Left ventricle myocardium inferior (tissue), 1 donor: ENCODE measurements at regions not wholly inside any gene's neighbourhood (a gene's known extent, or its start where the extent isn't known, plus 50 kb on each side); places are given as distances from the start of the nearest gene placed in this dataset.

Experiments
- DNase-seq: peaks from one replicate; pipeline ENCODE4 v3.0.0-alpha.2; 2020
- H3K27ac ChIP-seq: fragments of 200-600 bp; replicated peaks from 2 replicates; pipeline ENCODE4 v1.8.0; 2021
- H3K27me3 ChIP-seq: fragments of 200-600 bp; 2 replicates; pipeline ENCODE4 v1.8.0; 2021; ENCODE audit warnings: low read depth
- H3K36me3 ChIP-seq: fragments of 200-600 bp; 2 replicates; pipeline ENCODE4 v1.8.0; 2021
- H3K4me1 ChIP-seq: fragments of 200-600 bp; 2 replicates; pipeline ENCODE4 v1.8.0; 2021
- H3K4me3 ChIP-seq: fragments of 200-600 bp; 2 replicates; pipeline ENCODE4 v1.8.0; 2021; ENCODE audit warnings: mild to moderate bottlenecking, moderate library complexity
- H3K9me3 ChIP-seq: fragments of 200-600 bp; replicated peaks from 2 replicates; pipeline ENCODE4 v1.8.0; 2021
- CTCF ChIP-seq: fragments of 200-600 bp; IDR thresholded peaks from 2 replicates; pipeline ENCODE4 v1.8.0; 2021; ENCODE audit warnings: antibody characterized with exemption, mild to moderate bottlenecking, borderline replicate concordance
- intact Hi-C: fragments of 100-400 bp; cut with micrococcal nuclease; formaldehyde crosslinking; loops from one replicate; pipeline ENCODE4 v1.11.0; 2022
- donor health status: DM: no; HTN: yes; CAD: no; lungs with severe emphysema.

GRCh38 chr10:6938384-6938783 is 358.3 kb upstream of the PRKCQ start:
- no peaks in the 10 kb centered on the region for H3K36me3 ChIP-seq
- TF ChIP-seq CTCF, result no peak
- H3K4me3 ChIP-seq, result no peak overlapping the region
- H3K9me3 ChIP-seq, result peaks cover 15% of the 10 kb centered on the region
- no peak for DNase-seq
- peaks cover 40% of the 10 kb centered on the region for H3K27me3 ChIP-seq
- H3K27ac ChIP-seq, result no peak overlapping the region
- intact Hi-C loops, result no loop called here
- no peaks in the 10 kb centered on the region for H3K4me1 ChIP-seq

DNA sequence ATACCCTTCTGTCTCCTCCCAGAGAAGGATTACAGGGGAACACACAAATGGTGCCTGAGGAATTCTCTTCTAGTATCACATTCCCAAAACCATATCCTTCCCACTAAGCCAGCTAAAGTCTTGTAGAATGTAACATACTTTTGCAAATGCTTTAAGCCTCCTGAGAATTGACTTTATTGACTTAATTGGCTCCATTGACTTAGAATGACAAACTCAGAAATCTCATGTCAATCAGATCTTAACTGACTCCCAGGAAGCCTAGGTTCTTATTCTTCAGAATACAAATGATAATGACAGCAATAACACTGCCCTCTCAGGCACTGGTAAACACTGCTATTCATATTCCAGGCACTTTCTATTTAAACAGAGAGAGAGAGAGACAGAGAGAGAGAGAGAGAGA is 356.9 kb upstream of the PRKCQ start:
- H3K27me3 ChIP-seq, result peaks cover 25% of the 10 kb centered on the region
- H3K36me3 ChIP-seq, result no peaks in the 10 kb centered on the region
- H3K4me1 ChIP-seq, result no peaks in the 10 kb centered on the region
- no peak overlapping the region for H3K4me3 ChIP-seq
- no peak for TF ChIP-seq CTCF
- no peak for DNase-seq
- intact Hi-C loops, result no loop called here
- H3K9me3 ChIP-seq, result peaks cover 15% of the 10 kb centered on the region
- no peak overlapping the region for H3K27ac ChIP-seq

DNA sequence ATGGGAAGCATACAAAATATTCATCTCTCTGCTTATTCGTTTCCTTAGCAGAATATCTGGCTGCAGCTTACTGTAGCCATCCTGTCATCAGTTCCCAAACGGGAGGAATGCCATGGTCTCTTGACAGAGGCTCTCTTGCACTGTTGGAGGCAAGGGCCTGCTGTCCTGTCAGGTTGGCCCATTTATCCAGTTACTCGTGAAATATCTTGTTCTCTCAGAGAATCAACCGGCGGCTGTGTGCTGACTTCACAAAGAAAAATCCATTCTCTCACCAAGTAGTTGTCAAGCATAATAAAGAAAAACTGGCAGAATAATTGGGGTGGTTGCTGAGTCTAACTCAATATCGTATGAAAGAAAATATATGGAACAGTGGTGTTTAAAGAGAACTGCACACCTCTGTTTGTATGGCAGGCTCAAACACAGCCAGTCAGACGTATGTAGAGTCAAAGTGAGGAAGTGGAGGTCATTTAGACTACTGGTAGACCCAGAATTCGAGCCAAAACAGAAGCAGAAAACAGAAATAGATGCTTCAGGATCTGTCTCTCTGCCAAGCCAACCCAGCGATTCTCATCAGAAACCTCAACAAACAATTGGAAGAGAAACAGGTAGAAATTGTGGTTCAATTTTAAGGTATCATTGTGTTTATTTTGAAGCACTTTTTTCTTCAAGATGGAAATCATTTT is 349.2 kb upstream of the PRKCQ start:
- H3K4me3 ChIP-seq, result no peak overlapping the region
- H3K4me1 ChIP-seq, result no peaks in the 10 kb centered on the region
- intact Hi-C loops, result loop anchor here (10.0 kb wide), 1 partner anchor 486 kb away; the partner anchor contains the start of gene SFMBT2
- no peak for DNase-seq
- no peaks in the 10 kb centered on the region for H3K9me3 ChIP-seq
- no peaks in the 10 kb centered on the region for H3K36me3 ChIP-seq
- H3K27ac ChIP-seq, result no peak overlapping the region
- TF ChIP-seq CTCF, result no peak
- no peaks in the 10 kb centered on the region for H3K27me3 ChIP-seq

DNA sequence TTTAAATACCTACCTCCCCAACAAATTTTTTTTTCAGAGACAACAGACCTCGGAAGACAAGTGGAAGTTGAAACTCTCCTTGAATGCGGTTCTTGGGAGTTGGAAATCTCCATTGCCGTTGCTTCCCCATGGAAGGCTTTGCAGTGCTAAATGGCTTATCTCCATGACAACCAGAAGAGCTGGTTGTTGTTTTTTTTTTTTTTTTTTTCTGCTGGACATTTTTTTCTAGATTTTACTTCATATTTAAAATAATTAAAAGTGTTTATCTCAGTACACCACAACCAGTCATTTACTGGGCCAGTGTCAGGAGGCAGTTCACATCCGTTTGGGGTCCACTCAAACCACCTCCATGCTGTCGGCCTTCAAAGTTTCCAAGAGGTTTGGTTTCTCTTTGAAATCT is 348.5 kb upstream of the PRKCQ start:
- Histone ChIP-seq H3K4me3 (no peak overlapping the region), H3K4me1 (no peaks in the 10 kb centered on the region), H3K36me3 (no peaks in the 10 kb centered on the region), H3K9me3 (no peaks in the 10 kb centered on the region), H3K27ac (no peak overlapping the region), H3K27me3 (no peaks in the 10 kb centered on the region)
- intact Hi-C loops, result loop anchor here (10.0 kb wide), 1 partner anchor 486 kb away; the partner anchor contains the start of gene SFMBT2
- TF ChIP-seq CTCF, result no peak
- DNase-seq, result no peak

DNA sequence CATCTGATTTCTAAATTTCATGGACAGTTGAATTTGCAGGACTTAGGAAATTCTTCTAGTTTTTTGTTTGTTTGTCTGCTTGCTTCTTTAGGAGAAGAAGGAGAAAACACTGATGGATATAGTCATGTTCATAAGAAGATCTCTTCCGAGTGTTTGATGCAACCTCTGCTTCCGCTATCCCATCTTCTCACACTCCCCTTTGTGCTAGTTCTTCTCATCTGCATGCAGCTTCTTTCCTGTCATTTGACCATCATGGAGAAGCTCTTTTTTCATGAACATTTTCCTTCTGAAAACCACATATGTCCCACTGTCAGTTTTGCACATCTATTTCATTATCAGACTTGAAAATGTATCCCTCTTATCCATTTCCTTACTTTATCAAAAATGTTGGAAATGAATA is 346.9 kb upstream of the PRKCQ start:
- H3K4me3 ChIP-seq, result no peak overlapping the region
- no peaks in the 10 kb centered on the region for H3K4me1 ChIP-seq
- TF ChIP-seq CTCF, result no peak
- intact Hi-C loops, result loop anchor here (10.0 kb wide), 1 partner anchor 488 kb away; the partner anchor contains the start of gene SFMBT2
- no peaks in the 10 kb centered on the region for H3K27me3 ChIP-seq
- DNase-seq, result no peak
- no peaks in the 10 kb centered on the region for H3K9me3 ChIP-seq
- no peak overlapping the region for H3K27ac ChIP-seq
- no peaks in the 10 kb centered on the region for H3K36me3 ChIP-seq
